ENCODE measurements at regions not wholly inside any gene's neighbourhood (a gene's known extent, or its start where the extent isn't known, plus 50 kb on each side); places are given as distances from the start of the nearest gene placed in this dataset.
"Not testable (repeated sequence)": the region's sequence is repeated elsewhere in the genome, so short reads cannot be mapped to it uniquely, and the experiment has no call there.

DNA sequence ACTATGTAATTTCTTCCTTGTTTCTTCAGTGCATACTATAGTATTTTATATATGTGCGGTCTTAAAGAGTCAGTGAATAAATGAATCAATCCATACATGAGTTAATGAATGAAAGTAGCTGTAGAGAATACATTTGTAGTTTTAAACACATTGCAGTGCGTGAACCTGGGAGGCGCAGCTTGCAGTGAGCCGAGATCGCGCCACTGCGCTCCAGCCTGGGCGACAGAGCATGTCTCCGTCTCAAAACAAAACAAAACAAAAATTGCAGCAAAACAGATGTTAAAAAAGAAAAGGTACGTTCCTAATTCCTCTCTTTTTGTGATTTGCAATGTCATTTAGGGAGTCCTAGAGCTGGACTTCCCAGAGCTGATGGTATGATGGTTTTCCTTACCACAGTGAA is 1144.8 kb upstream of the FANCL start:
- DNase-seq, result no peak
- H3K36me3 Mint-ChIP-seq, result no peaks in the 10 kb centered on the region
- peaks cover 0 to 23% (median 1%) of the 10 kb centered on the region in 6 donors for H3K9me3 Mint-ChIP-seq
- H3K4me1 Mint-ChIP-seq, result no peaks in the 10 kb centered on the region
- H3K4me3 Mint-ChIP-seq, result no peak overlapping the region
- no peak overlapping the region for H3K27ac Mint-ChIP-seq
- peaks cover 0 to 4% (median 0%) of the 10 kb centered on the region in 3 donors for H3K27me3 Mint-ChIP-seq (ENCODE audit: low read depth in 3 of 3)

DNA sequence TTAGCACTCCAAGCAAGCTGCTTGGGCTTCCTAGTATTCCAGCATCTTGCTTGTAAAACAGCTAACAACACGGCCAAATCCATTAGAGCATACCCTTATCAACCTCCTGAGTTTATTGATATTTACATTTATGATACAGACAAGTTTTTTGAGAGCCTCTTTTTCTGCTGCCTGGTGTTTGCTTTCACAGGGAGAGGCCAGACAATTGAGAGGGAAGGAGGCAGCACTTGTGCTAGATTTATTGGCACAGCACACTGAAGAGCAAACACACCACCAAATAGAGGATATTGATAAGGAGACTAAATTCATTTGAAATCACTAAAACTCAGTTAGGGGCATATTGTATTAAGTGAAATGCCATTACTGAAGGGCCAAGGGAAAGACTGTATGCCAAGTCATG is 1142.3 kb upstream of the FANCL start:
- Mint-ChIP-seq H3K27me3 (ENCODE audit: low read depth in 3 of 3) (peaks cover 0 to 6% (median 0%) of the 10 kb centered on the region in 3 donors), H3K36me3 (no peaks in the 10 kb centered on the region), H3K4me1 (no peaks in the 10 kb centered on the region), H3K4me3 (no peak overlapping the region), H3K9me3 (peaks cover 2 to 16% (median 7%) of the 10 kb centered on the region in 6 donors), H3K27ac (no peak overlapping the region)
- DNase-seq, result no peak

DNA sequence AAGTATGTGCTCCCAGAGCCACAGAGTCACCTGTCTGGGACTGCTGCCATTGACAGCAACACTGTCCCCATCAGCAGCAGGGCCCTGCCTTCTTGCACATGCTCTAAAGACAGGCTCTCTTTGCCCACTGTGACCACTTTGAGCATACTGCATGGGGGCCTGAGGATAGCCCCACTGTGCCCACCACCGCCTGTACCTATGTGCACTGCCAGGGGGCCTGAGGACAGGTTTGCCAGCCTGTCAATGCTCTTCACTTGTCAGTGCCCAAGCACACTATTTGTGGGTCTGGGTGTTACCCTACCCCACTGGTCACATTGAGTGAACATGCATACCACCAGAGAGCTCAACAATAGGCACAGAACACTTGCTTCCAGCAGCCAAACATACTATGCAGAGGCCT is 1137.0 kb upstream of the FANCL start:
- Mint-ChIP-seq H3K4me3 (no peak overlapping the region), H3K9me3 (peaks cover 2 to 21% (median 10%) of the 10 kb centered on the region in 6 donors), H3K27me3 (ENCODE audit: low read depth in 3 of 3) (peaks cover 0 to 4% (median 3%) of the 10 kb centered on the region in 3 donors), H3K36me3 (no peaks in the 10 kb centered on the region), H3K27ac (no peak overlapping the region), H3K4me1 (no peaks in the 10 kb centered on the region)
- DNase-seq, result no peak

DNA sequence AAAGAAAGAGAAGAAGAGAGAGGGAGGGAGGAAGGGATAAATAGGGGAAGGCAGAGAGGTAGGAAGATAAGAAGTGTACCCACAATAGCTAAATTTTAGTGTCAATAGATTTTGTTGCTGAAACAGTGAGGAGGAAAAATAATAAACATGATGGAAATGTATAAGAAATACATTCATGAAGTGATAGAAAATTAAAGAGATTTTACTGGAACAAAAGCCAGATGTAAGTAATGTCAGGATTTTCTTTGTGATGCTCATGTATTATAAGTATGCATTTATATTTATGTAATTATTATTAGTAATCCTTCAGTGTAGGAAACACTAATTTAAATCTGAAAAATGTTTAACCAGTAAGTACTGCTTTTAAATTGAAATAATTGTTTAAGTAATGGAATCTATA is 1125.2 kb upstream of the FANCL start:
- no peak overlapping the region for H3K27ac Mint-ChIP-seq
- no peaks in the 10 kb centered on the region for H3K4me1 Mint-ChIP-seq
- no peaks in the 10 kb centered on the region for H3K27me3 Mint-ChIP-seq (ENCODE audit: low read depth in 3 of 3)
- no peaks in the 10 kb centered on the region for H3K36me3 Mint-ChIP-seq
- no peak overlapping the region for H3K4me3 Mint-ChIP-seq
- DNase-seq, result no peak
- peaks cover 0 to 14% (median 4%) of the 10 kb centered on the region in 6 donors for H3K9me3 Mint-ChIP-seq

DNA sequence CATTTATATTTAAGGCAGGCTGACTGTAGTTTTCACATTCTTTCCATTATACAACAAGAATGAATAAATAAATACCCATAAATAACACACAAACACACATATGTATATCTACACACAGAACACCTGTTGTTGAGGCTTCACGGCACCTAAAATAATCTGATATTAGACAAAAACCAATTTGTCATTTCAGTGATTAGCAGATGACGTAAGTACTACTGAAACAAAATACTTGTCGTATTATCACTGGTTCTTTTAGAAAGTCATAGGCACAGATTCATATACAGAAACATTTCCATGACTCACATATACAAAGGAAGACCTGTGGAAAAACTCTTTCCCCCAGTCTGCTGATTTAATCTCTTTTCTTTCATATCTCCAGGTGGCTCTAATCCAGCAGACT is 1113.4 kb upstream of the FANCL start:
- Mint-ChIP-seq H3K36me3 (peaks cover 0 to 3% (median 0%) of the 10 kb centered on the region in 3 donors), H3K4me3 (no peak overlapping the region), H3K27me3 (ENCODE audit: low read depth in 3 of 3) (peaks cover 2 to 3% (median 2%) of the 10 kb centered on the region in 3 donors), H3K27ac (no peak overlapping the region), H3K9me3 (peaks cover 0 to 19% (median 4%) of the 10 kb centered on the region in 6 donors), H3K4me1 (no peaks in the 10 kb centered on the region)
- DNase-seq, result no peak

- no peak overlapping the region for H3K4me3 Mint-ChIP-seq
- H3K9me3 Mint-ChIP-seq, result peaks cover 0 to 20% (median 4%) of the 10 kb centered on the region in 6 donors
- no peak for DNase-seq
- no peak overlapping the region for H3K27ac Mint-ChIP-seq
- H3K4me1 Mint-ChIP-seq, result no peaks in the 10 kb centered on the region
- H3K36me3 Mint-ChIP-seq, result peaks cover 0 to 3% (median 0%) of the 10 kb centered on the region in 3 donors
- H3K27me3 Mint-ChIP-seq (ENCODE audit: low read depth in 3 of 3), result peaks cover 2 to 3% (median 2%) of the 10 kb centered on the region in 3 donors
Observed at GRCh38 chr2:59353306-59353921, 1112.3 kb upstream of the FANCL start.

DNA sequence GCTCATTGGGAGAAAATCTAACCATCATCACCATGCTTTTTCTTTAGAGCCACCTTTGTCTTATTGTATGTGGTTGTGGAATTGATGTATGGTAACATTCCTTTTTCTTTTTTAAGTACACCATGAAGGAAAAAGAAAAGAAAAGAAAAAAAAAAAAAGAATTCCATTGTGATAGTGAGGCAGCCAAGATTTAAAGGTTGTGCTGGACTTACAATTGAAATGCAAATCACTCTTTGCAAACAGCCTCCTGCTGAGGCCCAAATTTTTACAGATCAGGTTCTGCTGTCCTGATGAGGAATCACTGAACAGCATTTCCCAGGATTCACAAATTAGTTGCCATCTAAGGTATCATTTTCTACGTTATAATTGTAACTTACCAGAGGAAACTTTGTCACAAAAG is 1101.0 kb upstream of the FANCL start:
- Mint-ChIP-seq H3K27ac (no peak overlapping the region), H3K9me3 (peaks cover 0 to 28% (median 5%) of the 10 kb centered on the region in 6 donors), H3K4me3 (no peak overlapping the region), H3K36me3 (no peaks in the 10 kb centered on the region), H3K4me1 (no peaks in the 10 kb centered on the region), H3K27me3 (ENCODE audit: low read depth in 3 of 3) (peaks cover 0 to 3% (median 0%) of the 10 kb centered on the region in 3 donors)
- DNase-seq, result no peak

GRCh38 chr2:59339837-59340207 is 1098.7 kb upstream of the FANCL start:
- H3K36me3 Mint-ChIP-seq, result no peaks in the 10 kb centered on the region

DNA sequence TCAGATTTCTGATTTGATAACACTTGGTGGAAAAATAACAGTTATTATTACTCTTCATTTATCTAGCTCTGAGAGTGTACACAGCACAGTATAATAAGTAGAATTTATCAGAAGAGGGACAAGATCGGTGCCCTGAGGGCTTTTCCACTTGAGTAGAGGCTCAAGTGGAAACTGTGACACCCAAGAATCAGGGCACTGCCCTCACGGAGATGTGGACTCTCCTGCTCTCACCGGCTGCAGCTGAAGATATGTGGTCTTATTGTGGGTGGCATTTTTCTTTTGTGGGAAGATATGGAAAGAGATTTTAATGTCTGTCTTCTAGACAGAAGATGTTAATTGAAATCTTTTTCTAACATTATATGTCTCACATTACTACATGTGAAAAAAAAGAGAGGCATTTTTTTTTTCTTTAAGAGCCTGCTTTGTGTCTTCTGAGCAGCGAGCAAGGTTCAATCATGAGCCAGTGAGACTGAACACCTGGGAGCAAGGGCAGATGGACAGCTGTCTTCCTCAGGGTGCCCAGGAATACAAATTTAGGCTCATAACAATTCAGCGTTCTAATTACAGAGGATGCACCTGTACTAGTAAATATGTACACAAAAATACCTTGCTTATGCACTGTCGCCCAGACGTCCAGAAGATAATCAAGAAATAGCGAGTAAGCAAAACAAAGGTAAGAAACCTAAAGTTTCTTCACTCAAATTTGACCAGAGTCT is 1098.2 kb upstream of the FANCL start:
- DNase-seq, result no peak
- no peaks in the 10 kb centered on the region for H3K36me3 Mint-ChIP-seq
- H3K4me1 Mint-ChIP-seq, result no peaks in the 10 kb centered on the region
- H3K9me3 Mint-ChIP-seq, result peaks cover 0 to 27% (median 5%) of the 10 kb centered on the region in 6 donors
- peaks cover 0 to 3% (median 0%) of the 10 kb centered on the region in 3 donors for H3K27me3 Mint-ChIP-seq (ENCODE audit: low read depth in 3 of 3)
- no peak overlapping the region for H3K27ac Mint-ChIP-seq
- H3K4me3 Mint-ChIP-seq, result no peak overlapping the region

More at GRCh38 chr2:59339837-59340207, 1098.7 kb upstream of the FANCL start:
- Mint-ChIP-seq H3K27me3 (ENCODE audit: low read depth in 3 of 3) (peaks cover 0 to 3% (median 0%) of the 10 kb centered on the region in 3 donors), H3K4me3 (no peak overlapping the region), H3K27ac (no peak overlapping the region), H3K9me3 (peaks cover 0 to 28% (median 5%) of the 10 kb centered on the region in 6 donors), H3K4me1 (no peaks in the 10 kb centered on the region)
- no peak for DNase-seq

- Mint-ChIP-seq H3K4me1 (no peaks in the 10 kb centered on the region), H3K36me3 (no peaks in the 10 kb centered on the region), H3K27ac (no peak overlapping the region), H3K27me3 (ENCODE audit: low read depth in 3 of 3) (no peaks in the 10 kb centered on the region), H3K9me3 (peaks cover 0 to 14% (median 3%) of the 10 kb centered on the region in 6 donors), H3K4me3 (no peak overlapping the region)
- no peak for DNase-seq
Observed at GRCh38 chr2:59333007-59333406, 1091.9 kb upstream of the FANCL start.

- not testable (repeated sequence) for H3K27ac Mint-ChIP-seq; H3K4me1 Mint-ChIP-seq; H3K4me3 Mint-ChIP-seq; H3K27me3 Mint-ChIP-seq (ENCODE audit: low read depth in 3 of 3); H3K9me3 Mint-ChIP-seq; DNase-seq; H3K36me3 Mint-ChIP-seq
Observed at GRCh38 chr2:59326581-59327365, 1085.6 kb upstream of the FANCL start.

DNA sequence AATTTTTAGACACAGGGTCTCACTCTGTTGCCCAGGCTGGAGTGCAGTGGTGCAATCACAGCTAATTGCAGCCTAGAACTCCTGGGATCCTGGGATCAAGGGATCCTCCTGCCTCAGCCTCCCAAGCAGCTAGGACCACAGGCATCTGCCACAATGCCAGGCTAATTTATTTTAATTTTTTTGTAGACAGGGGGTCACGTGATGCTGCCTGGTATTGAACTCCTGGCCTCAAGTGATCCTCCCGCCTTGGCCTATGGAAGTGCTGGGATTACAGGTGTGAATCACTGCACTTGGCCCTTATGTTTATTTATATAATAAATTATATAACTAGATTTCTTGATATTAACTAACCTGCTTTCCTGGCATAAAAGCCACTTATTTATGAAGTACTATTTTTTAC is 1081.7 kb upstream of the FANCL start:
- no peak for DNase-seq
- Mint-ChIP-seq H3K27ac (no peak overlapping the region), H3K4me3 (no peak overlapping the region), H3K9me3 (peaks cover 0 to 8% (median 5%) of the 10 kb centered on the region in 6 donors), H3K36me3 (no peaks in the 10 kb centered on the region), H3K27me3 (ENCODE audit: low read depth in 3 of 3) (peaks cover 0 to 2% (median 1%) of the 10 kb centered on the region in 3 donors), H3K4me1 (no peaks in the 10 kb centered on the region)

GRCh38 chr2:59322005-59322404 is 1080.9 kb upstream of the FANCL start:
- no peaks in the 10 kb centered on the region for H3K36me3 Mint-ChIP-seq
- DNase-seq, result no peak
- peaks cover 0 to 8% (median 5%) of the 10 kb centered on the region in 6 donors for H3K9me3 Mint-ChIP-seq
- H3K27ac Mint-ChIP-seq, result no peak overlapping the region
- H3K27me3 Mint-ChIP-seq (ENCODE audit: low read depth in 3 of 3), result peaks cover 0 to 2% (median 0%) of the 10 kb centered on the region in 3 donors
- H3K4me1 Mint-ChIP-seq, result no peaks in the 10 kb centered on the region
- no peak overlapping the region for H3K4me3 Mint-ChIP-seq

Measured in immature natural killer cell (primary cell).